Keratinocyte (primary cell): ENCODE measurements at regions not wholly inside any gene's neighbourhood (a gene's known extent, or its start where the extent isn't known, plus 50 kb on each side); places are given as distances from the start of the nearest gene placed in this dataset.

Experiments
- EZH2 ChIP-seq: IDR thresholded peaks from one replicate; pipeline ENCODE4 v1.6.1; 2012; ENCODE audit warnings: inconsistent platforms, mild to moderate bottlenecking, low read length, moderate library complexity
- TF ChIP-seq, protein P1 (sequence below), 3 experiments: IDR thresholded peaks in 1 of 3; conservative IDR thresholded peaks in 1 of 3; optimal IDR thresholded peaks in 1 of 3; 2 replicates in 2 of 3; 3 replicates in 1 of 3; pipeline versions ENCODE3 to v1.5.1; 2011; ENCODE audit warnings: low read length in 3 of 3, mild to moderate bottlenecking in 3 of 3, moderate library complexity in 2 of 3, control low read depth in 1 of 3, inconsistent platforms in 1 of 3; ENCODE audit not compliant: insufficient read depth in 2 of 3; ENCODE audit errors: extremely low read depth in 1 of 3

DNA sequence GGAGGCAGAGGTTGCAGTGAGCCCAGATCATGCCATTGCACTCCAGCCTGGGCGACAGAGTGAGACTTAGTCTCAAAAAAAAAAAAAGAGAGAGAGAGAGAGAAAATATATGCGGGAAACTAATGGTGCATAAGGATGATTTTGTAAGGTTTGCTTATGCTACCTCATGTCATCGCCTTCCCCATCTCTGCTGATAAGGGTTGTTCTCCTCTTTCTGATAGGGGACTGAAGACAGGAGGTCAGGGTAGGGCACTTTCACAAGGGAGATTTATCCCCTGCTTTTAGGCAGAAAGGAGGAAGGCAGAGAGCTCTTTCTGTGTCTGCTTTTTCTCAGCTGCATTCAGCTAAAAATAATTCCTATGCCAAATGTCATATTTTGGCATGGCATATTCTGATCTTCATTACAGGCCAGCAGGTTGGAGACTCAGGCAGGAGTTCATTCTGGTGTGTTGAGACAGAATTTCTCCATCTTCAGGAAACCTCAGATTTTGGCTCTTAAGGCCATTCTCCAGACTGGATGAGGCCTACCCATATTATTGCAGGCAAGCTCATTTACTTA, 220.2 kb downstream of the AUH start:
- TF ChIP-seq, protein P1, sequence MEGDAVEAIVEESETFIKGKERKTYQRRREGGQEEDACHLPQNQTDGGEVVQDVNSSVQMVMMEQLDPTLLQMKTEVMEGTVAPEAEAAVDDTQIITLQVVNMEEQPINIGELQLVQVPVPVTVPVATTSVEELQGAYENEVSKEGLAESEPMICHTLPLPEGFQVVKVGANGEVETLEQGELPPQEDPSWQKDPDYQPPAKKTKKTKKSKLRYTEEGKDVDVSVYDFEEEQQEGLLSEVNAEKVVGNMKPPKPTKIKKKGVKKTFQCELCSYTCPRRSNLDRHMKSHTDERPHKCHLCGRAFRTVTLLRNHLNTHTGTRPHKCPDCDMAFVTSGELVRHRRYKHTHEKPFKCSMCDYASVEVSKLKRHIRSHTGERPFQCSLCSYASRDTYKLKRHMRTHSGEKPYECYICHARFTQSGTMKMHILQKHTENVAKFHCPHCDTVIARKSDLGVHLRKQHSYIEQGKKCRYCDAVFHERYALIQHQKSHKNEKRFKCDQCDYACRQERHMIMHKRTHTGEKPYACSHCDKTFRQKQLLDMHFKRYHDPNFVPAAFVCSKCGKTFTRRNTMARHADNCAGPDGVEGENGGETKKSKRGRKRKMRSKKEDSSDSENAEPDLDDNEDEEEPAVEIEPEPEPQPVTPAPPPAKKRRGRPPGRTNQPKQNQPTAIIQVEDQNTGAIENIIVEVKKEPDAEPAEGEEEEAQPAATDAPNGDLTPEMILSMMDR (optimal IDR thresholded peaks at IDR 0.05 in 1 of 3, IDR thresholded peaks at IDR 0.05 in 1 of 3, conservative IDR thresholded peaks at IDR 0.05 in 1 of 3; ENCODE audit: extremely low read depth in 1 of 3, insufficient read depth in 2 of 3, low read length in 3 of 3): no peak
- TF ChIP-seq EZH2: no peak
